DND-41 (cell line): ENCODE measurements at regions not wholly inside any gene's neighbourhood (a gene's known extent, or its start where the extent isn't known, plus 50 kb on each side); places are given as distances from the start of the nearest gene placed in this dataset.

ENCODE experiments used
- EZH2 ChIP-seq: IDR thresholded peaks from 3 replicates; pipeline ENCODE4 v1.6.1; 2012; ENCODE audit warnings: borderline replicate concordance, low read depth, mild to moderate bottlenecking, moderate library complexity, low read length, inconsistent platforms; ENCODE audit not compliant: severe bottlenecking
- TF ChIP-seq, protein P1 (sequence below): IDR thresholded peaks from 2 replicates; pipeline ENCODE4 v1.5.1; 2012; ENCODE audit warnings: borderline replicate concordance, low read length, moderate library complexity, mild to moderate bottlenecking; ENCODE audit not compliant: poor library complexity, severe bottlenecking; ENCODE audit errors: extremely low read depth

DNA sequence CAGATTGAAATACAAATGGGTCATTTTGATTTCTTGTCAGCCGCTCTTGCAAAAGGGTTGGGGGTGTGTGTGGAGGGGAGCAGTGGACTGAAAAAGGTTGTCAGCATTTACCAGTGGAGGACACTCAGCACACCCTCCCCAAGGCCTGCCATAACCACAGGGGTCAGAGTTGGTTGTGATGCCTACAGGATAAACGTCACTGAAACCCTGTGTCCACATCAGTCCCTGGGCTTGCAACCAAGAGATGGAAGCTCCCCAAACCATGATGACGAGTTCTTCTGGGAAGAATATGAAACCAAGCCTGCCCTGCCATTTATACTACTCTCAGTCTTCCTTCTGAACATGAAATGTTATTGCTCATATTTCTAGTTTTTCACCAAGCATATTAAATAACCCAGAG is 54.0 kb upstream of the UMPS start:
- TF ChIP-seq, protein P1, sequence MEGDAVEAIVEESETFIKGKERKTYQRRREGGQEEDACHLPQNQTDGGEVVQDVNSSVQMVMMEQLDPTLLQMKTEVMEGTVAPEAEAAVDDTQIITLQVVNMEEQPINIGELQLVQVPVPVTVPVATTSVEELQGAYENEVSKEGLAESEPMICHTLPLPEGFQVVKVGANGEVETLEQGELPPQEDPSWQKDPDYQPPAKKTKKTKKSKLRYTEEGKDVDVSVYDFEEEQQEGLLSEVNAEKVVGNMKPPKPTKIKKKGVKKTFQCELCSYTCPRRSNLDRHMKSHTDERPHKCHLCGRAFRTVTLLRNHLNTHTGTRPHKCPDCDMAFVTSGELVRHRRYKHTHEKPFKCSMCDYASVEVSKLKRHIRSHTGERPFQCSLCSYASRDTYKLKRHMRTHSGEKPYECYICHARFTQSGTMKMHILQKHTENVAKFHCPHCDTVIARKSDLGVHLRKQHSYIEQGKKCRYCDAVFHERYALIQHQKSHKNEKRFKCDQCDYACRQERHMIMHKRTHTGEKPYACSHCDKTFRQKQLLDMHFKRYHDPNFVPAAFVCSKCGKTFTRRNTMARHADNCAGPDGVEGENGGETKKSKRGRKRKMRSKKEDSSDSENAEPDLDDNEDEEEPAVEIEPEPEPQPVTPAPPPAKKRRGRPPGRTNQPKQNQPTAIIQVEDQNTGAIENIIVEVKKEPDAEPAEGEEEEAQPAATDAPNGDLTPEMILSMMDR: no peak
- no peak for TF ChIP-seq EZH2
